ENCODE measurements at regions not wholly inside any gene's neighbourhood (a gene's known extent, or its start where the extent isn't known, plus 50 kb on each side); places are given as distances from the start of the nearest gene placed in this dataset.
A peak's percentile ranks its signal among the peaks of the same experiment; 100 is the strongest.
"Not testable (repeated sequence)": the region's sequence is repeated elsewhere in the genome, so short reads cannot be mapped to it uniquely, and the experiment has no call there.

- DNase-seq (no peak), ATAC-seq (no peak)
- in situ Hi-C loops (cut with MboI; ENCODE audit: low sequenced_read_pairs in 4 of 4): loop anchor here in 3 of 4 donors (5.0 kb wide), 1 partner anchor 464 kb away; no protein-coding TSS in a partner anchor
- TF ChIP-seq POLR2A (IDR thresholded peaks at IDR 0.05): no peak
- intact Hi-C loops (cut with DNase I; ENCODE audit: low total_unique reads): no loop called here
- Histone ChIP-seq H3K9me3 (no peaks in the 10 kb centered on the region), H3K4me3 (no peak overlapping the region), H3K27ac (no peak overlapping the region), H3K36me3 (no peaks in the 10 kb centered on the region), H3K4me1 (peaks cover 0 to 3% of the 10 kb centered on the region in 2 donors), H3K27me3 (no peaks in the 10 kb centered on the region)
Measured at GRCh38 chr10:27355918-27356573, 115.4 kb upstream of the ACBD5 start.

GRCh38 chr10:27354643-27355270, 114.2 kb upstream of the ACBD5 start:
- H3K27ac ChIP-seq; intact Hi-C loops (cut with DNase I; ENCODE audit: low total_unique reads); H3K27me3 ChIP-seq; H3K9me3 ChIP-seq; DNase-seq; H3K36me3 ChIP-seq; ATAC-seq; H3K4me3 ChIP-seq; H3K4me1 ChIP-seq: not testable (repeated sequence)
- in situ Hi-C loops (cut with MboI; ENCODE audit: low sequenced_read_pairs in 4 of 4): loop anchor here in 3 of 4 donors (5.0 kb wide), 1 partner anchor 462 kb away; no protein-coding TSS in a partner anchor

GRCh38 chr10:27354100-27354499, 113.5 kb upstream of the ACBD5 start:
- DNase-seq; H3K9me3 ChIP-seq; H3K4me3 ChIP-seq; H3K27ac ChIP-seq; H3K36me3 ChIP-seq; in situ Hi-C loops (cut with MboI; ENCODE audit: low sequenced_read_pairs in 4 of 4); H3K27me3 ChIP-seq; ATAC-seq; intact Hi-C loops (cut with DNase I; ENCODE audit: low total_unique reads); H3K4me1 ChIP-seq: not testable (repeated sequence)

- TF ChIP-seq CTCF (IDR thresholded peaks at IDR 0.05 in 4 of 5, conservative IDR thresholded peaks at IDR 0.05 in 1 of 5) (no peak), POLR2A (IDR thresholded peaks at IDR 0.05) (no peak)
- peak overlapping the region in 3 of 4 donors; percentile 19 to 46 (median 27) for H3K4me3 ChIP-seq
- peaks cover 0 to 7% (median 0%) of the 10 kb centered on the region in 3 donors for H3K27me3 ChIP-seq
- in situ Hi-C loops (cut with MboI; ENCODE audit: low sequenced_read_pairs in 4 of 4): no loop called here
- H3K27ac ChIP-seq: no peak overlapping the region
- peaks cover 0 to 3% of the 10 kb centered on the region in 2 donors for H3K4me1 ChIP-seq
- intact Hi-C loops (cut with DNase I; ENCODE audit: low total_unique reads): no loop called here
- H3K9me3 ChIP-seq: no peaks in the 10 kb centered on the region
- DNase-seq (no peak), ATAC-seq (no peak)
- H3K36me3 ChIP-seq: no peaks in the 10 kb centered on the region
Measured at GRCh38 chr10:27349987-27350386, 109.4 kb upstream of the ACBD5 start.

GRCh38 chr10:27347827-27348207, 107.2 kb upstream of the ACBD5 start:
- ATAC-seq; DNase-seq; H3K9me3 ChIP-seq; H3K4me3 ChIP-seq; H3K27me3 ChIP-seq; in situ Hi-C loops (cut with MboI; ENCODE audit: low sequenced_read_pairs in 4 of 4); intact Hi-C loops (cut with DNase I; ENCODE audit: low total_unique reads); H3K36me3 ChIP-seq; H3K4me1 ChIP-seq; H3K27ac ChIP-seq: not testable (repeated sequence)

- TF ChIP-seq CTCF (IDR thresholded peaks at IDR 0.05 in 4 of 5, conservative IDR thresholded peaks at IDR 0.05 in 1 of 5) (no peak), POLR2A (IDR thresholded peaks at IDR 0.05) (no peak)
- Histone ChIP-seq H3K27me3 (peaks cover 0 to 7% (median 0%) of the 10 kb centered on the region in 3 donors), H3K9me3 (no peaks in the 10 kb centered on the region), H3K36me3 (no peaks in the 10 kb centered on the region), H3K27ac (no peak overlapping the region), H3K4me1 (no peaks in the 10 kb centered on the region), H3K4me3 (no peak overlapping the region)
- DNase-seq (no peak), ATAC-seq (no peak)
- in situ Hi-C loops (cut with MboI; ENCODE audit: low sequenced_read_pairs in 4 of 4): no loop called here
- intact Hi-C loops (cut with DNase I; ENCODE audit: low total_unique reads): no loop called here
Measured at GRCh38 chr10:27345455-27345920, 104.9 kb upstream of the ACBD5 start.
